HG03521 (cell line): ENCODE measurements at regions not wholly inside any gene's neighbourhood (a gene's known extent, or its start where the extent isn't known, plus 50 kb on each side); places are given as distances from the start of the nearest gene placed in this dataset.

ENCODE experiments used
- ATAC-seq: cut with Tn5 transposase; IDR thresholded peaks from one replicate; pipeline ENCODE4 v1.9.1; 2021; ENCODE audit warnings: mild to moderate bottlenecking, moderate library complexity; ENCODE audit not compliant: unreplicated experiment

DNA sequence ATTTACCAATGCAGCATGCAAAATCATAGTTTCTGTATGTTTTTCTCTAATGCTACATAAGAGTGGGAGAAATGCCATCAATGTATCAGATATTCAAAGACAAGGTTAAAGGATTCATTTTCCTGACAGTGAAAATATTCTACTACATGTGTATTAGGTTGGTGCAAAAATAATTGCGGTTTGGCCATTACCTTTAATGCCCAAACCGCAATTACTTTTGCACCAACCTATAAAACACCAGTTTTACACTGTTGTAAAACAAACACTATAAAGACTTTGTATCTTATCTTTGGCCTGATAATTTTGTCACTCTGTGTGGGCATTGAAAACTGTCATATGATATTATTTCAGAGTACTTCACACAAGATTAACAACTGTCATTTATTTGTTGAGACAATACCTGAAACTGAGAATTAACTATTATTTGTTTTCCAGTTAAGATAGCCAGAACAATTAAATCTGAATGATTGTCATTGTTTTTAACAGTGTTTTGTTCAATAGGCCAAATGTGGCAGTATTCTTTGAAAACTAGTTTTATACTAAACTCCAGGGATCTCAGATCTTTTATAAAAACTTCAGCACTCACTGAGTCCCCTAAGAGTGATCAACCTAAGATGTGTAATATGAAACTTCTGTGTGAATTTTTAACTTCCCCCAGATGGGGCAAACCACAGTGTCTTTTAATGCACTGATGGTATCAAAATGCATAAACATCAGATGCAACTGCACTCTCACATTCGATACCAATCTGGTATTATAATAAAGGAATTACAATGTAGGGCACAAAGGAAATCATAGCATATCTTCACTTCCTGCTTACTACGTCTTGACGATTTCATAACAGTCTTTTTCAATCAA is 53.8 kb upstream of the FBN2 start:
- ATAC-seq: no peak

DNA sequence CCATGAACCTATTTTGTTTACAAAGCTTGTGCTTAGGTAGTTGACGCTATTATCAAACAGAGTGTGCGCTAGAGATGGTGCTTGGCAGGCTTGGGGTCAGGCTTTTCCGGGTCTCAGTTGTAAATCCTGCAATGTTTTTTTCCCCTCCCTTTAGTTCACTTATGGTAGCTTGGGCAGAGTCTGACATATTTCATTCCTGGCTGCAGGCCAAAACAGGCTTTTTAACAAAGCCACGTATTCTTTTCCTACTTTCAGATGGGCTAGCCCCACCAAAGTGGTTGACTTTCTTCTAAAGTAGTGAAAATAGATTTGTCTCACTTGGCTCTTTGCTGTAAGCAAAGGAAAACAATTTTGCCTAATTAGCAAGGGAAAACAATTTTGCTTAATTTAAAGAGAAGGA is 58.0 kb upstream of the FBN2 start:
- ATAC-seq: no peak

DNA sequence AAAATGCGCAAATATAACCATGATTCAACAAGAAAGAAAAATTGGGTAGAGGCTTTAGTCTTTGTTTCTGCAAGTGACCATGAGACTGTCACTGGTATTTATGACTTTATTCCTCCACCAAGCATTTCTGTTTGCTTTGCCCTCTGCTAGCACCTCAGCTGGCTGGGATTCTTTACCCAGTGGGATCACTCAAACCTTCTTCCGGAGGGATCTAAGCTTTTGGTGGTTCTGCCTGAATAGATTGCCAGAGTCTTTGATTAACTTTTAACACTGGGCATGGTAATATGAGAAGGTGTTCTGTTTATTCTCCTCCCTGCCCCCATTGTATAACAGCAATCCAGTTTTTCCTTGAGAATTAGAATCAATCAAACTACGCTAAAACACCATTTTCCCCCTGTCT is 59.1 kb upstream of the FBN2 start:
- no peak for ATAC-seq

DNA sequence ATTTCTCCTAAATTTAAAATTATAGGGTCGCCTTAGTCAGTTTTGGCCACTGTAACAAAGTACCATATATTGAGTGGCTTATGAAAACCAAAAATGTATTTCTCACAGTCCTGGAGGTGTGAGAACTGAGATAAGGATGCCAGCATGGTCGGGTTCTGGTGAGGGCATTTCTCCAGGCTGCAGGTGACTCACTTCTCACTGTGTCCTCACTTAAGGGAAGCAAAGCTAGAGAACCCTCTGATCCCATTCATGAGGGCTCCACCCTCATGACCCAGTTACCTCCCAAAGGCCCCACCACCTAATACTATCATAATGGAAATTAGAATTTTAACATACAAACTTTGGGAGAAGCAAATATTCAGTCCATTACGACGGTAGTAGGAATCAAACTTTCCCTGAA is 75.1 kb upstream of the FBN2 start:
- ATAC-seq: no peak

DNA sequence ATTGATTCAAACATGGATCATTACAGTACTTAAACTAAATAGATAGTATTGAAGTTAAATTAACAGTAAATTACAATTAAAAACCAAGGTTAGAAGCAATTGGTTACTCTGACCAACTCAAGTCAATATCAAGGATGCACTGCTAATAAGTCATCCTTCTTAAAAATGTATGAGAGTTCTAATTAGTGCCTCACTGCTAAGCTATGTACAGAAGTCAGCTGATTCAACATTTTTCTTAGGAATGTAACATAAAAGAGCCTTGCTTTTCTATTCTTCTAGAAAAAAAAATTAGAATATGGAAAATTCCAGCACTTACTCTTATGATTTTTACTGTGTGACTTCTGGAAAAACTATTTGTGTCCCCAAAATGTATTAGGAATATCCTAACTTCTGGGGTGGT is 75.7 kb upstream of the FBN2 start:
- no peak for ATAC-seq

DNA sequence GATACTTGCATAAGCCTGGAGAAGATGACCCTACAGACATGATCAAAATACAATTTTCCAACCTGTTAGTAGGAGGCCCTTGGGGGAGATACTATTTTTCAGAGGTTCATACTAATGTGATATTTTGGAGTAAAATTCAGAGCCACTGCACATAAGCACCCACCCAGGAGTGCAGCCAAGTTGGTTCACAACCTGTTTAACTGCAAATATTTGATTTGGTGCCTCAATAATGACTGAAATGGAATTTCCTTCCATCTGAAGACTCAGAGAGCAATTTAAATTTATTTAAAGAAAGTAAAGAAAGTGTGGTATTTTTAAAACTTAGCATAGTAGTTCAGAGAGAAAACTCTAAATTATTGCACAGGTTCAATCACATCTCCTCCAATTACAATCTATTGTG is 77.5 kb upstream of the FBN2 start:
- no peak for ATAC-seq

DNA sequence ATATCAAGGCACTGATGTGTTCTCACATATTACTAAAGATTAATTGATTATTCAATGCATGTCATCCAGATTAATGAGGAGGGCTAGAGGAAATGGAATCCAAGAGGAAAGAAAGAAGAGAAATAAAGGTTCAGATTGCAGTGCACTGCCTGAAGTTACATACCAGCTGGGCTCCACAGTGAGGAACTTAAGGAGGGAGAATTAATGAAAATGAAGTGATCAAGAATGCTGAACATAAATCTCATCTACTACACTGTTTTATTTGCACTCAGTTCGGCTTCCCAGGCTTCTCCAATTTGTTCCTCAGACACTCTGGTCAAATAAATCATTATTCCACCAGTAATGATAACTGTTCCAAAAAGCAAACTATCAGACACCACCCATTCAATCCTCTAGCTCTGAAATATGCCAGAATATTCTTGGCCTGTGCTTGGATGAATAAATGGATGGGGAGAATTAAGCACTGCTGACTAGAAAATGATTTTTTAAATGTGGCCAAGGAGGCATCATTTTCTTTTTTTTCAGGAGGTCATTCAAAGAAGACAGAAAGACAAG is 88.6 kb upstream of the FBN2 start:
- no peak for ATAC-seq

DNA sequence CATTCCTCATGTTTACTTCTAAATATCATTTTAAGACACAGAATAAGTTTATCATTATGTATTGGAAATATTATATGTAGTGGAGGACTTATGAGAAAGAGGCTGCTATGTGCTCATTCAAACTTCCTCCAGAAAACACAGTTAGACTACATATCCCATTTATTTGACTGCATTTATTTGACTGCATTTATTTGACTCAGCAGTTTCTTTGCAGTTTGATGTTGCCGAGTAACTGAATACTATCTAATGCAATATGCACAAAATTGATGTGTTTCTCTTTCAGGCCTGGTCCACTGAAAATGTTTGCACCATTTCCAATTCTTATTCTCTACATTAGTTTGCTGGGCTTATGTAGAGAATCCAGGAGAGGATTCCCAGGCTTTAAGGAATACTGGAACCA is 89.9 kb upstream of the FBN2 start:
- no peak for ATAC-seq

DNA sequence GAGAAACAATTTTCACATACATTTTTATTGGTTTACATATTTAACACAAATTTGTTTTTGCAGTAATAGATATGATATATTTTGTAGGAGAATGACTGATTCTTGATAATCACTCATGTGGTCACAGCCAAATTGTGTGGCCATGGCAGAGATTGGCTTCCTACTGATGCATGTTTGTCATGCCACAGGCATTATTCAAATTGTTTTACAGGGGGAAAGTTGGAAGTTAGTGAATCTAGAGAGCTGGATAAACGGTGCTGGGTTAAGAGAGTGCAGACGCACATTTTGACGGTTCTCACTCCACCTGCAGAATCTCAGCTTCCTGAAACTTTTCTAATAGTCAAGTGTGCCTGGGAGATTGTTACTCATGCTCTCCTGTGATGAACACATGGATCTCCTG is 91.1 kb upstream of the FBN2 start:
- ATAC-seq: no peak

DNA sequence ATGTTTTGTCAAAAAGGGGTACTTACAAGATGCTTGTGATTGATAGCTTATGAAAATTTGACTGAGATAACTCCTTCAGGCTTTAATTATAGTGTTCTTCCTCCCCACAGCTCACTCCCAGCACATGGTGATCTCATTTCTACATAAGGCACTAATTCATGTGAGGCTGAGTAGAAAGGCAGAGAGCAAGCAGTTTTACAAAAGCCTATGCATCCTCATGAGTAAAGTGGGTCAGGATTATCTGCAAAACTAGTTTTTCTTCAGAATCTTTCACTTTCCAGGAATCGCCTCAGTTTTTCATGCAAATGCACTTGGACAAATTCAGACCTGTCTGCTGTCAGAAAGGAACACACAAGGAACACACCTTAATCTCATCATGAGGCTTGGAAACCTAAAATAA is 92.1 kb upstream of the FBN2 start:
- ATAC-seq: no peak

DNA sequence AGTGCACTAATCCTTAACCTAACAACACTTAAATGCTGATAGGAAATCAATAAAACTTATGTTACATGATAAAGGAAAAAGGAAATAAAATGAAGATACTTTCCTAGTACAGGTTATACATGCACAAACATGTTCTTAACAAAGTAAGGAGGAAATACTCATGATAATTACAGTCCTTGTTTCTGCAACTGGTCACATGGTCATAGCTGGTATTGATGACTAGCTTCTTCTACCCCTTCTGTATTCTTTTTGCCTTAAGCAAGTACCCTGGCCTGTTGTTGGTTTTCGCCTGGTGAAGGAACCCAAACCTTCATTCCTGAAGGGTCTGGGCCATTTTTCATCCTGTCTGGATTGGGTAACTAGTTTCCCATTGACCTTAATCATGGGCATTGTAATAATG is 93.7 kb upstream of the FBN2 start:
- ATAC-seq: no peak

DNA sequence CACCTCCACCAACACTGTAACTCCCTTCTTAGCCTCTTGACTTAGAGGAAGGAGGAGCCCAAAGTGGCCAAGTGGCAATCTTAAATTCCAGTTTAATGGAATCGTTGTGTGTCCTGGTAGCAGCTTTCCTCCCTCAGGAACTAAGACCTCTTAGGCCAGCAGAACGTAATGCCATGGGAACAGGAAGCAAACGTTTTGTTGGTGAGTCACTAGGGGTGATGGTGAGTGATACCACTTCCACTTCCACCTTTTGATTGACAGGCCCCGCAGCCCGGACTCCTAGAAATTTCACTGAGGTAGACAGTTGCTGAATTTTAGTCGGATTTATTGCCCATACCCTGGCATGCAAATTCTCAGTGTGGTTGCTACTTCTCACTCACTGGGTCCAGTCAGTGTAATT is 94.2 kb upstream of the FBN2 start:
- ATAC-seq: no peak

DNA sequence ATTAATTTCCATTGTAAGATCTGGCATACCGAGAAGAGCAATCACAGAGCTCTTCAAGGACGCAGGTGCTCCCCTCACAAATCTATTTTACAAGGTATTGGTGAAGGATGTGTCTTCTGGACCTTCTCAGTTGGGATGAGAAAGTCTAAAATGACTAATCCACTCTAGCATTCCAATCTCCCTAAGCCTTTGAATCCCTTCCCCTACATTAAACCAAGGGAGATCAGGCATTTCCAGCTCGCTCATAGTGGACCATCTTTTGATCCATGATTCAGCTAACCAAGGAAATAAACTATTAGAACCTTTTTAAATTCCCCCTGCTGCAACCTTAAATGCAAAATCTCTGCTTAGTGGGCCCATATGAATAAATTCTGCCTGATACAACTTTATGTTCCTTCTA is 95.9 kb upstream of the FBN2 start:
- no peak for ATAC-seq

DNA sequence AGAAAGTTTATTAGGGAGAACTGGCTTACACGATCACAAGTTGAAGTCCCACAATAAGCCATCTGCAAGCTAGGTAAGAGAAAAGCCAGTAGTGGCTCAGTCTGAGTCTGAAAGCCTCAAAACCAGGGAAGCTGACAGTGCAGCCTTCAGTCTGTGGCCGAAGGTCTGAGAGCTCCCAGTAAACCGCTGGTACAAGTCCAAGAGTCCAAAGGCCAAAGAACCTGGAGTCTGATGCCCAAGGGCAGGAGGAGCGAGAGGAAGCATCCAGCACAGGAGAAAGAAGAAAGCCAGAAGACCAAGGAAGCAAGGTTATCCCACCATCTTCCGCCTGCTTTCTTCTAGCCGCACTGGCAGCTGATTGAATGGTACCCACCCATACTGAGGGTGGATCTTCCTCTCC is 97.3 kb upstream of the FBN2 start:
- no peak for ATAC-seq

DNA sequence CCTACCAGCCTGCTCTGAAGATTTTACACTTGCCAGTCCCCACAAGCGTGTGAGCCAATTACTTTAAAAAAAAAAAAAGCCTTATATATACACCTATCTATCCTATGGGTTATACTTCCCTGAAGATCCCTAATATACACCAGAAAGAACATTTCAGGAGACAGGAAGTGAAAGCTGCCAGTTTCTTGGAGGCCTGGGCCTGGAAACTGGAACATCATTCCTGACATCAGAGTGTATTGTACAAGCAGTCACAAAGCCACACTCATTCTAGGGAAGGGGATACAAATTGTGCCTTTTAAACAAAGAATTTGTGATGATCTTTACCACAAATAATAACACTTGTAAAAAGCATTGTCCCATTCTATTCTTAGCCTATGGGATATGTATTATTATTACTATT is 98.3 kb upstream of the FBN2 start:
- ATAC-seq: no peak

DNA sequence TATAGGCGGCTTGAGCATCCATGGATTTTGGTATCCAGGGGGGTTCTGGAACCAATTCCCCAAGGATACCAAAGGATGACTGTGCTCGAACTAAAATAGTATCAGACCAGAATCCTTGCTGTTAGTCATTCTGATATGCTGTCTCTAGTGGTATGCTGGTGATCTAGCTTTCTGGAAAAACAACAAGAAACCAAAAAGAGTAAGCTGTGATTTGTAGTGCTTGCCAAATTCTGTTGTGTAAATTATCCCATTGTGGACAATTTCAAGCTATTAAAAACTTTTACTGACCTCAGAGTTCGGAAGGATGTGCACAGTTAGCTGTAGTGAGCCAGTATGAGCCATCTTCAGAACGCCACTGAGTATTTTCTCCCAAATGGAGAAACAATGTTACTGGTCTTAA is 99.0 kb upstream of the FBN2 start:
- ATAC-seq: no peak

DNA sequence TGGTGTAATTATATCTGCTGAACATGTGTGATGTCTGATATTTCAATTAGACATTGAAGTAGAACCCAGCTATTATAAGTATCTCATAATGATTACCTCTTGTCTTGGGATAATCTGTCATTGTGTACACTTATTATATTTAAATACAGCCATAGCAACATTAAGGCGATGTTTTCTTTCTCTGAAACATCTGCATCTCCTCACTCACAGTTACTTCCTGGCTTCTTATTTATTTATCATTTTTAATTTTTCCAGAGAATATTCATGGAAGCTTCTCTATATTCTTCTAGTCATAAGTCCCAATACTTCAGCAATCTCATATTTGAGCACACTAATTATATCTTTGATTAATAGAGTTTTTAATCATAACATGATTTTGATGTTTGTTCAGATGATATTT is 103.8 kb upstream of the FBN2 start:
- ATAC-seq: no peak

DNA sequence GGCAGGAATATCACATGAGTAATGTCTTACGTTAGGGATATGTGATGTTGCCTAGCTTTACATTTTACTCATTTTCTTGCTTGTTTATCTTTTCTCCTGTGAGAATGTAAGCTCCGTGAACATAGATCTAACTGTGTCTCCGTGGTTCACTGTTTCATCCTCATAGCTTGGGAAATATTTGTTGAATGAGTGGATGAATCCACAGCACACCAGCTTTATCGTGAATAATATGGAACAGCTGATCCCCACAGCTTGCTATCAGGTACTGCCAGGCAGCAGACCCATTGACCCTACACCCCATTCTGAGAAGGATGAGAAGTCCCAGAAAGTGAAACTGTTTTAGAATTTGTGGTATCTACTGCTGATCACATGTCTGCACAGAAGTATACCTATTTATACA is 106.8 kb upstream of the FBN2 start:
- no peak for ATAC-seq

DNA sequence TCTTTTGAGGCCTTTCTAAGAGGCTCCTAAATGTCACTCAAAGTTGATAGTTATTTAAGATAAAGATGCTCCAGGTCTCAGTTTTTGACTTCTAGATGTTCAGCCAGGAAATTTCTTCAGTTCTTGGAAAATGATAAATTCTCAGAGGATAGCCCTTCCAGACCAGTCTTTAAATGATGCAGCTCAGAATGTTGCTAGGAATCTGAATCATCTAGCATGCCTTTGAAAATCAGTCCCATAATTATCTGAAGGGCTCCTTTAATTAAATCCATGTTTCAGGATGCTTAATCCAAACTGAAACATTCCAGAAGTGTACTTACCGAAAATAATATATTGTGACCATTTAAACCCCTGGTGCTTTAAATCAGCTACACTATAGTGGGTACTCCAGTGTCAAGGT is 107.5 kb upstream of the FBN2 start:
- no peak for ATAC-seq

DNA sequence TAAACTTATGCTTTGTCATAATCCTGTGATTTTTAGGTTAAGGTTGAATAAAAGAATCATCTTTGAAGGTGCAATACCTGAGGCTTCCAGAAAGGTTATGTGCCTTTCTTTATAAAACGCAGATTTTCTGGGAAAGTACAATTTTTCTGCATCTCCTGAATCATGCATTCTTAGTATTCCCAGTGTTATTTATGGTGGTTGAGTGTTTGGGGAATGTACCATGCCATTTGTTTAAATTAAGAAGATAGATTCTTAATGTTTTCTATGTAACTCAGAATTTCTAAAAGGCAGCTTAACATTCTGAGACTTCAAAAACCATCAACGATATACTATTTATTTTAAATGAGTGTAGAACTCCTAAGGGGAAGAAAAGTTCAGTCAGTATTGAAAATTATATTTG is 108.1 kb upstream of the FBN2 start:
- ATAC-seq: no peak

DNA sequence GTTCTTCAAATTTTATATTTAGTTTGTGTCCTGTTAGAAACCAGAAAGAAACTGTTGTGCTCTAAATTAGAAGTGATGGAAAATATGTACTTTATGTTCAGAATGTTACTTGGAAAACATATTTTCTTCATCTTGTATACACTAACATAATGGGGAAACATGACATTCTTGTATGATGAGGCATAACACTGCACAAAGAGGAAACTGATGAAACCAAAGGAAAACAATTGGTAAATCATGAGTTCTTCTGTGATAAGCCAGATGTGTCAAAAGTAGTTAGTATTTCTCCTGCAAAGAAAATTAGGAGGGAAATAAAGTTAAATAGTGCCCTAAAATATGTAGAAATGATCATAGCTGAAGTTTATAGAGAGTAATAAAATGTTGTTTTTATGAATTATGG is 111.1 kb upstream of the FBN2 start:
- no peak for ATAC-seq

DNA sequence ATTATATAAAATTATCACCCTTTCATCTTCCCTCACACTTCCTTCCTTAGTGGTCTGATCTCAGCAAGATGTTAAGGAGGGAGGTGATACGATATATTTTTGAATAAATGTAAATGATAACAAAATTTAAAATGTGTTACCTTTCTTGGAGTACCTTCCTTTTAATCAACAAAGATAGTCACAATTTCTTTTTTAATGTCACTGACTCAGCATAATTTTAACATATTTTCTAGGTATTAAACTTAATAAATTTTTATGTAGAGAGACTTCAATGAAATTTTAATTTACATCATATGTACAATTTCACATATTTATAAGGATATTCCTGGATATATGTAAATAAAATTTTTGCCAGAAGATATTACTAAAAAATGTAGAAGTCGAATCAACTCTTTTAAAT is 125.0 kb upstream of the FBN2 start:
- no peak for ATAC-seq

DNA sequence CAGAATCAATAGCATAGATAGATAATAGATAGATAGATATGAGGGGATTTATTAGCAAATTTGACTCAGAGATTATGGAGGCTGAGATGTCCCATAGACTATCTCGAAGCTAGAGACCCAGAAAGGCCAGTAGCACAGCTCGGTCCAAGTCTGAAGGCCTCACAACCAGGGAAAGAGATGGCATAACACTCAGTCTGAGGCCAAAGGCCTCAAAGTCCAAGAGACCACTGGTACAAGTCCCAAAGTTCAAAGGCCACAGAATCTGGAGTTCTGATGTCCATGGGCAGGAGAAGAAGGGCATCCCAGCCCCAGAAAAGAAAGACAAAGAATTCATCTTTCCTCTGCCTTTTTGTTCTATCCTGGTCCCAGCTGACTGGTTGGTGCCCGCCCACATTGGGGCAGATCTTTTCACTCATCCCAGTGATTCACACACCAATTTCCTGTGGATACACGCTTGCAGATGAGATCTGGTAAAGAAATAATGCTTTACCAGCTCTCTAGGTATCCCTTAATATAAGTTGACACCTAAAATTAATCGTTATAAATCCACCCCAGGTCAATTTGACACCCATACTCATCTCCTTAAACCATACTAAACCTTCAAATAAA is 127.8 kb upstream of the FBN2 start:
- no peak for ATAC-seq
